Activated CD8-positive, alpha-beta T cell treated with anti-CD3 and anti-CD28 coated beads, Interleukin-2, amount 10 ng/mL, durations not matched to agents 7 days and 5 days (primary cell): ENCODE measurements at regions not wholly inside any gene's neighbourhood (a gene's known extent, or its start where the extent isn't known, plus 50 kb on each side); places are given as distances from the start of the nearest gene placed in this dataset.

Experiments
- ATAC-seq: fragments of 150-1000 bp; cut with Tn5 transposase; one replicate; pipeline ENCODE4 v1.10.0; 2021; ENCODE audit warnings: moderate library complexity
- CTCF ChIA-PET: fragments of 350-600 bp; sonication (Branson Sonifier 250); formaldehyde crosslinking; loops from one replicate; lab custom pipeline; 2021; ENCODE audit warnings: antibody characterized with exemption; lab: Charles Lee
- POLR2A ChIA-PET: fragments of 350-600 bp; sonication (Branson Sonifier 250); formaldehyde crosslinking; loops from one replicate; lab custom pipeline; 2021; ENCODE audit warnings: antibody characterized with exemption; lab: Charles Lee
- DNase-seq: peaks from one replicate; pipeline ENCODE4 v3.0.0-alpha.2; 2020
- H3K27ac Mint-ChIP-seq: one replicate; pipeline ENCODE4 v1.8.0; 2021; ENCODE audit warnings: mild to moderate bottlenecking, mixed read lengths
- H3K27me3 Mint-ChIP-seq: one replicate; pipeline ENCODE4 v1.8.0; 2021; ENCODE audit warnings: low read depth, mixed read lengths
- H3K36me3 Mint-ChIP-seq: one replicate; pipeline ENCODE4 v1.8.0; 2021; ENCODE audit warnings: low read depth, mixed read lengths
- H3K4me1 Mint-ChIP-seq: one replicate; pipeline ENCODE4 v1.8.0; 2021; ENCODE audit warnings: low read depth, mixed read lengths
- H3K4me3 Mint-ChIP-seq: one replicate; pipeline ENCODE4 v1.8.0; 2021; ENCODE audit warnings: mild to moderate bottlenecking, mixed read lengths
- H3K9me3 Mint-ChIP-seq: one replicate; pipeline ENCODE4 v1.8.0; 2022; ENCODE audit warnings: mixed read lengths; ENCODE audit not compliant: insufficient read depth

DNA sequence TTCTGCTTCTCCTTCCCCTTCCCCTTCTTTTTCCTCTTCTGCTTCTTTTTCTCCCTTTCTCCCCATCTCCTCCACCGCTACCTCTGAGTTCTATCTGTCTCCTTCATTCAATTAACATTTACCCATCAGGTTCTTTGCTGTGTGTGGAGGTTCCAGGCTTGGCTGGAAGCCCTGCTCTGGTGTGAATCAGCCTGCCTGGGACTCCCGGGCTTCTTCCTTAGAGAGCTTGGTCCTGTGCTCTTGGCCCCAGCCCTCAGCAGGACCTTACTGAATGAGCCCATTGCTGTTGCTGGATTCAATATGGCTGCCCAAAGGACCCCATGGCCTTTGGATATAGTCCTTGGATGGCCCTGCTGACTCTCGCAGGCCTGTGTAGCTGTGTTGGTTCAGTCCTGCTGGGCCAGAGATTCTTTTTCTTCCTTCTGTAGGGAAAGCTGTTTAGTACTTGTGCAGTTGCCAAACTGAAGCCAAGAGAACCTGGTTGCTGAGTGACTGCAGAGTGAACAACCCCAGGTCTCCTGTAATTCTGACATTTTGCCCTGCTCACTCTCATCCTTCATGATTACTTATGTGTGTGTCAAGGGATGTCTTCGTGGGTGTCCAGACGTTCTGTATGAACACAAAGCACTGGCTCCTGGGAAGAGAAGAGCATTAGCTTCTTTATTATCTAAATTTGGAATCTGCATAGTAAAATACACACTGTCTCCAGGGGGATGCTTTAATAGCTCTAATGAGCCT is 81.0 kb upstream of the ZBED5 start:
- peaks cover 3% of the 10 kb centered on the region for H3K4me1 Mint-ChIP-seq
- H3K36me3 Mint-ChIP-seq = no peaks in the 10 kb centered on the region
- H3K4me3 Mint-ChIP-seq = no peak overlapping the region
- H3K9me3 Mint-ChIP-seq = no peaks in the 10 kb centered on the region
- H3K27ac Mint-ChIP-seq = no peak overlapping the region
- peaks cover 12% of the 10 kb centered on the region for H3K27me3 Mint-ChIP-seq
- DNase-seq (no peak), ATAC-seq (no peak)
- ChIA-PET CTCF (interaction anchor here (1.2 to 2.0 kb wide), 2 partner anchors 14 to 89 kb away, joined by 3 to 5 read pairs; no protein-coding TSS in a partner anchor), POLR2A (no interaction called here)

DNA sequence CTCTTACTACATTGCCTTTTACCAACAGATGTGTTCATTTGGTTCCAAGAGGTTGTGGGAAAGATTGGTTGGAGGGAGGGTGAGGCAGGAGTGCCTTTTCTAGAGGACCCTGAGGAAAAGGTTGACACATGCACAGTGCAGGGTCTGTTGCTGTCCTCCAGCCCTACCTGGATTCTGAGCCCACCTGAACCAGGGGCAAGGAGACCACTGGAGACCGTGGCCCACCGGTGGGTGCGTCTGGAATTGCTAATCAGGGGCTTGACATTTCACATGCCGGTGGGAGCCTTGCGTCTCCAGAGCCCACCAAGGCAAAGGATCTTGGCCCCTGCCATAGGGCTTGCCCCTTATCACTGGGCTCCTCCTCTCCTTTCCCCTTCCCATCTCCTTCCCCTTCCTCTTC is 80.4 kb upstream of the ZBED5 start:
- Mint-ChIP-seq H3K36me3 (no peaks in the 10 kb centered on the region), H3K27ac (no peak overlapping the region), H3K4me1 (peaks cover 8% of the 10 kb centered on the region), H3K27me3 (peaks cover 15% of the 10 kb centered on the region), H3K9me3 (no peaks in the 10 kb centered on the region), H3K4me3 (no peak overlapping the region)
- DNase-seq (no peak), ATAC-seq (no peak)
- CTCF ChIA-PET = interaction anchor here (1.2 kb wide), 1 partner anchor 90 kb away, joined by 3 read pairs; no protein-coding TSS in a partner anchor
- POLR2A ChIA-PET = no interaction called here

DNA sequence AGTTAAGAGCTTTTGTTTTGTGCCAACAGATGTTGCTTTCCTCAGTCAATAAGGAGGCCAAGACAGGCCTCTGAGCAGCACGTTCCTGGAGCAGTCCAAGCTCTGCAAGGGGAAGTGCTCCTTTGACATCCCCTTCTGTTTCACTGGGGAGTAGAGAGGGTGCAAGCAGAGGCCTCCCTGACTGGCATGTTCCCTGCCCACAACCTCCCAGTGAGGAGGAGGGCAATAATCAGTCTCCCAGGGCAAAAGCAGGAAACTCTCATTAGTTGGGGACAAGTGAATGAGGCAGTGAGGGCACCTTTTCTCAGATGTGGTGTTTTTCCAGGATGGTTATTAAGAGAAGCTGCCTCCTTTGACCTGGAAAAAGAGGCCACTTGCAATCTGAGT is 79.5 kb upstream of the ZBED5 start:
- Mint-ChIP-seq H3K9me3 (no peaks in the 10 kb centered on the region), H3K27me3 (peaks cover 22% of the 10 kb centered on the region), H3K36me3 (no peaks in the 10 kb centered on the region), H3K27ac (no peak overlapping the region), H3K4me3 (no peak overlapping the region), H3K4me1 (peaks cover 8% of the 10 kb centered on the region)
- DNase-seq (no peak), ATAC-seq (no peak)
- CTCF ChIA-PET = interaction anchor here (0.9 to 4.6 kb wide), 5 partner anchors 78 to 850 kb away, joined by 3 to 44 read pairs (median 4); no protein-coding TSS in a partner anchor
- POLR2A ChIA-PET = no interaction called here

DNA sequence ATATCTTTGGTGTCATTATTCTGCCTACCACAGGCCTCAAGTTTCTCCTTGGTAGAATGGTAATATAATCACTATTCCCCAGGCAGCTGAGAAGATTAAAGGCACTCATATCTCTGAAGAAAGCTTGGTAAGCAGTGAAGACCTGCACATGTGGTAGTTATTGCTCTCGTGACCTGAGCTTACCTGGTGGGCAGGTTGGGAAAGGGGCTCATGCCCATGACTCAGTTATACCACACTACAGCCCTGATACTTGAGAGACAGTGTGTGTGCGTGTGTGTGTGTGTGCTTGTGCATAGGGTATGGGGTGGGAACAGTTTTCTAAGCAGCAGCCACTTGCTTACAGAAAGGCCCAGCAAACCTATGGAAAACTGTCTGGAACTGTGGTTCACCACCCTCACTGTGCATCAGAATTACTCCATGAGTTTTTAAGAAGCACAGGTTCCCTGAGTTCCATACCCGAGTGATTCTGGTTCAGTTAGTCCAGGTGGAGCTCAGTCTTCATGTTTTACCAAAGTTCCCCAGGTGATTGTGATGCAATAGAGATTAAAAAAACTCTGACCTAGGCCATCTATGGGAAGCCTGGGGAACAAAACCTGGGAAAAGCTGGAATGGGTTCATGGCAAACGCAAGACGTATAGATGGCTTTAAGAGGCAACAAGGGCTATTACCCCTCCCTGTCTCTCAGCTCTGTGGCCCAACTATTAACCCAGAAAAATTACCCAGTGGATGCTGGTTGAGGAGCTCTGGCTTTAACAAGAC is 79.0 kb upstream of the ZBED5 start:
- ChIA-PET POLR2A (no interaction called here), CTCF (interaction anchor here (0.9 to 4.6 kb wide), 5 partner anchors 79 to 851 kb away, joined by 3 to 44 read pairs (median 4); no protein-coding TSS in a partner anchor)
- Mint-ChIP-seq H3K4me1 (peaks cover 8% of the 10 kb centered on the region), H3K9me3 (no peaks in the 10 kb centered on the region), H3K4me3 (no peak overlapping the region), H3K27ac (no peak overlapping the region), H3K27me3 (peaks cover 22% of the 10 kb centered on the region), H3K36me3 (no peaks in the 10 kb centered on the region)
- ATAC-seq (no peak), DNase-seq (no peak)

DNA sequence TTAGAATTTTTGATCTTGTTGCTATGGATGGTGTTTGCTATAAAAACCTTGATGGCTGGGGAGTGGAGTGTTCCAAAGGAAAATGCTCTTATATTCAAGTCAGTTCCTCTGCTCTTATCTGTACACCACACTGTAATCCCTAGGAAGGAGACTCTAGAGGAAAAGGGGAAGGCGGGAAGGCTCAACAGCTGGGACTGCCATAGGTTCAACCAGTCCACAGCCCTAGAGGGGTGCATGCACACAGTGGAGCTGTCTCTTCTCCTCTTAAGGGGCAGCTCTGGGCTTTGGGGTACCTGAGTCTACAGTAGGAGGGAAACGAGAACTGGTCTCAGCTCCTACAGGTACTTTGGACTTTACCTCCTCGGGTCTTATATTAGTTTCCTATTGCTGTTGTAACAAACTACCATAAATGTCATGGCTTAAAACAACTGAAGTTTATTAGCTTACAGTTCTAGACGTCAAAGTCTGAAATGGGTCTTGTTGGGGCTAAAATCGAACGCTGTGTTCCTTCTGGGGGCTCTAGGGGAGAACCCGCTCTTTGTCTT is 77.2 kb upstream of the ZBED5 start:
- no peak overlapping the region for H3K27ac Mint-ChIP-seq
- H3K9me3 Mint-ChIP-seq = no peaks in the 10 kb centered on the region
- H3K4me1 Mint-ChIP-seq = peaks cover 18% of the 10 kb centered on the region
- no peak for DNase-seq
- H3K4me3 Mint-ChIP-seq = no peak overlapping the region
- no peak for ATAC-seq
- peaks cover 35% of the 10 kb centered on the region for H3K27me3 Mint-ChIP-seq
- ChIA-PET CTCF (interaction anchor here (1.0 to 4.6 kb wide), 10 partner anchors 9 to 852 kb away, joined by 3 to 44 read pairs (median 8); no protein-coding TSS in a partner anchor), POLR2A (no interaction called here)
- H3K36me3 Mint-ChIP-seq = no peaks in the 10 kb centered on the region

DNA sequence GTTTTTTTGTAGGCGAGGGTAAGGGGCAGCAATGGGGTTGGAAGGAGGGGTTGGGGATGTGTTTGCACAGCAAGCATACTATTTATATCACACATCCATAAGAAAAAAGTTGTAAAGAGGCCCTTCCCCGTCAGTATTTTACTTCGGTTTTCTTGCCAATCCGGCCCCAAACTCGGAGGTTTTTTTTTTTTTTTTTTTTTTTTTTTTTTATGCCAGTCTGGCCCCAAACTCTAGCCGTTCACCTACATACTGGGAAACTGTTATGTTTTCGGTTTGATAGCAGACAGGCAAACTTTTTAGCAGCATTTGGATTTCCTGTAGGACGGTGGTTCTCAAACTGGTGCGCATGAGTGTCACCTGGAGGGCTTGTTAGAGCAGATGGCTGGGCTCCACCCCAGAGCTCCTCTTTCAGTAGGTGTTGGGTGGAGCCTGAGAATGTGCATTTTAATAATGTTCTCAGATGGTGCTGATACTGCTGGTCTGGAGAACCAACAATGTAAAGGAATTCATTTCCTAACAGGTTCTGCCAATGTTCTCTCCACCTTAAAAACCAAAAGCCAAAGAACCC is 76.5 kb upstream of the ZBED5 start:
- H3K4me1 Mint-ChIP-seq = peaks cover 18% of the 10 kb centered on the region
- H3K36me3 Mint-ChIP-seq = no peaks in the 10 kb centered on the region
- ChIA-PET POLR2A (no interaction called here), CTCF (interaction anchor here (0.5 to 4.6 kb wide), 36 partner anchors 9 to 909 kb away, joined by 3 to 44 read pairs (median 4); partner anchors contain the start of genes EIF4G2 and ZBED5)
- H3K9me3 Mint-ChIP-seq = no peaks in the 10 kb centered on the region
- peaks cover 38% of the 10 kb centered on the region for H3K27me3 Mint-ChIP-seq
- H3K4me3 Mint-ChIP-seq = peak overlapping the region; percentile 70
- H3K27ac Mint-ChIP-seq = no peak overlapping the region
- DNase-seq (no peak), ATAC-seq (no peak)

DNA sequence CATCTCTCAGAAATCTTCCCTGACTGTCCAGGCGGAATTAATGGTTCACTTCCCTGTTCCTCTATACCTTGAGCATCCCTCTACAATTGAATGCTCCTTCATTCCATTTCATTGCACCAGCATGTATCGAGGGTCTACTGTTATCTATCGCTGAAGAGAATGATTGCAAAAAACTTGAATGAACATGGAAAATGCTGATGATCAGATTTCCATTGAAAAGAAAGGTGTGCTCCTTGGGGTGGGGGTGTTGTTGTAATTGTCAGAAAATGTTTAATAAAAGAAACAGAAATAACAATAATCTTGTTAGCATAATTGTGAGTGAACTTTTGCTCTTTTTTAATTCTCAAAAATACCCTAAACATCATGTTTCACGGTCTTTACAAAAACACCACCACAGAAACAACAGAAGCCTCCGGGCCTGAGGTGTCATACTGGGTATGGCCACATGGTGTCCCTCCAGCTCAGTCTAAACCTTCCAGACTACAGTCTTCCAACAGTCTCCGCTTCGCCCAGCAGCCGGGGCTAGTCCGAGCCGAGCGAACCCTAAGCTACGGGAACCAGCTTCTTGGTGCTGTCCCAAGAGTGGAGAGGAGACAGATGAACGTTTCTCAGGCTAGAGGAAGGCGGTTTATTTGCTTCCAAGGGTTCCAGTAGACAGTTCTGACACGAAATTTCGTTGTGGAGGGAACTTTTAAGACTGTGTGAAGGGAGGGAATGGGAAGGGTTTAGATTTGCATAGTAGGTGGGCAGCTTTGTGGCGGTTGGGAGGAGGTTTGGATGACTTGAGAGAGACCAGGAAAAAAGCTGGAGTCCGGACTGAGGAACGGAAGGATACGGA is 75.8 kb upstream of the ZBED5 start:
- DNase-seq = peak; percentile 85
- peaks cover 43% of the 10 kb centered on the region for H3K27me3 Mint-ChIP-seq
- H3K36me3 Mint-ChIP-seq = no peaks in the 10 kb centered on the region
- peak; percentile 79 for ATAC-seq
- H3K4me1 Mint-ChIP-seq = peaks cover 18% of the 10 kb centered on the region
- H3K9me3 Mint-ChIP-seq = no peaks in the 10 kb centered on the region
- POLR2A ChIA-PET = interaction anchor here (0.6 kb wide), 1 partner anchor 124 kb away, joined by 4 read pairs; the partner anchor contains the start of gene EIF4G2
- H3K4me3 Mint-ChIP-seq = peak overlapping the region; percentile 70
- CTCF ChIA-PET = interaction anchor here (0.5 to 4.6 kb wide), 39 partner anchors 8 to 910 kb away, joined by 3 to 44 read pairs (median 4); partner anchors contain the start of genes EIF4G2 and ZBED5
- H3K27ac Mint-ChIP-seq = no peak overlapping the region

DNA sequence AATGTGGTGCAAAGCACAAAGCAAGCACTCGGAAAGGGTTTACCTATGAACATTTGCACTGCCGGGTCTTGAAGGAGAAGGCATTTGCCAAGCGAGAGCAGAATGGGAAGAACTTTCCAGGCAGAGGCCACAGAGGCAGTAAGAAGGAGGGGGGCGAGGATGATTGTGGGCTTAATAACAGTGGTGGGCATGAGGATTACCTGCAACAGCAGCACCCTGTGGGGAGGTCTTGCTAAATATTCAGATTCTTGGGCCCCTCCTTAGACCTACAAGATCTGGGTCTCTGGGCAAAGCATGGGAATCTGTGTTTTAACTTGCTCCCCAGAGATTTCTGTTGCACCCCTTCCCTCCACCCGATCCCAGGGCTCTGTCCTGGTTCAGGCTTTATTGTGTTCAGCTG is 75.1 kb upstream of the ZBED5 start:
- Mint-ChIP-seq H3K27ac (no peak overlapping the region), H3K4me3 (no peak overlapping the region), H3K4me1 (peaks cover 18% of the 10 kb centered on the region), H3K36me3 (no peaks in the 10 kb centered on the region), H3K27me3 (peaks cover 46% of the 10 kb centered on the region), H3K9me3 (no peaks in the 10 kb centered on the region)
- POLR2A ChIA-PET = no interaction called here
- no peak for ATAC-seq
- DNase-seq = no peak
- CTCF ChIA-PET = interaction anchor here (0.6 to 3.2 kb wide), 6 partner anchors 9 to 399 kb away, joined by 3 to 8 read pairs (median 6); no protein-coding TSS in a partner anchor

DNA sequence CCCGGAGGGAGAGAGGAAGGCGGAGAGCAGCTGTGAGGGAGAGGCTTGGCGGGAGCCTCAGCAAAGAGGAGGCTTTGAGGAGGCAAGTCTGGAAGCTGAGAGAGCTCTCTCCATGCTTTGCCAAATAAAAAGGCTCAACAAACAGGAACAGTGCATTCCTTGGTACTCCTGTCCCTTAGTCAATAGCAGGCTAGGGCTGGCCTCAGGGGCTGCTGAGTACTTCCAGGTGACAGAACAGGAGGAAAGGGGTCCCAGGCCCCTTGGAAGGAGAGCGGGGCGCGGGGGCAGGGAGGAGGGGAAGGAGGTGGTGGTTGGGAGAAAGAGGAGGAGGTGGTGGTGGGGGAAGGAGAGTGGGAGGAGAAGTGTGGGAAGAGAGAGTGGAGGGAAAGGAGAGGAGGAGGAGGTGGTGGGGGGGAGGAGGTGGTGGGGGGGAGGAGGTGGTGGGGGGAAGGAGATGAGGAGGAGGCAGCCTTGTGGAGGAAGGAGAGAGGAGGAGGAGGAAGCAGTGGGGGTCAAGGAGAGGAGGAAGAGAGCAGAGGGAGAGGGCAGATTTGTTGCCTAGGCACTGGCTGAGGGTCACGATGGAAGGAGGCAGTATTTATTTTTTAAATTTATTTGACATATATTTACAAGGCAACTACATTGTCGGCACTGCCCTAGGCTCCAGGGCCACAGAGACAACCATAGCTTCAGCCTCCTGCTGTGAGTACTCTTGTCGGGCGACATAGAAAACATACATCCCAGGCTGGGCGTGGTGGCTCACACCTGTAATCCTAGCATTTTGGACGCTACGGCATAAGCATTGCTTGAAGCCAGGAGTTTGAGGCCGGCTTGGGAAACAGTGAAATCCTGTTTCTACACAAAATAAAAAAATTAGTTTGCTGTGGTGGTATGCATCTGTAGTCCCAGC is 74.2 kb upstream of the ZBED5 start:
- no peaks in the 10 kb centered on the region for H3K36me3 Mint-ChIP-seq
- peaks cover 18% of the 10 kb centered on the region for H3K4me1 Mint-ChIP-seq
- H3K27ac Mint-ChIP-seq = no peak overlapping the region
- H3K9me3 Mint-ChIP-seq = no peaks in the 10 kb centered on the region
- ChIA-PET CTCF (interaction anchor here (1.2 to 3.2 kb wide), 5 partner anchors 15 to 222 kb away, joined by 3 to 8 read pairs (median 5); partner anchors contain the start of gene EIF4G2), POLR2A (interaction anchor here (2.3 kb wide), 1 partner anchor 123 kb away, joined by 19 read pairs; the partner anchor contains the start of gene EIF4G2)
- peak overlapping the region; percentile 53 for H3K4me3 Mint-ChIP-seq
- peaks cover 48% of the 10 kb centered on the region for H3K27me3 Mint-ChIP-seq
- no peak for ATAC-seq
- DNase-seq = no peak
